Neural crest cell (in vitro differentiated cells): ENCODE measurements at regions not wholly inside any gene's neighbourhood (a gene's known extent, or its start where the extent isn't known, plus 50 kb on each side); places are given as distances from the start of the nearest gene placed in this dataset.
A peak's percentile ranks its signal among the peaks of the same experiment; 100 is the strongest.

Source experiments
- DNase-seq: peaks from one replicate; pipeline ENCODE4 v3.0.0; 2021; ENCODE audit warnings: low read depth, mixed read lengths, low spot score
- H3K27ac Mint-ChIP-seq: one replicate; pipeline ENCODE4 v1.8.0; 2021; ENCODE audit warnings: mild to moderate bottlenecking, mixed read lengths; ENCODE audit not compliant: unreplicated experiment
- H3K27me3 Mint-ChIP-seq: 2 replicates; pipeline ENCODE4 v1.8.0; 2021; ENCODE audit warnings: low read depth, mild to moderate bottlenecking, mixed read lengths
- H3K36me3 Mint-ChIP-seq: 2 replicates; pipeline ENCODE4 v1.8.0; 2021; ENCODE audit warnings: low read depth, mild to moderate bottlenecking, mixed read lengths
- H3K4me1 Mint-ChIP-seq: 2 replicates; pipeline ENCODE4 v1.8.0; 2021; ENCODE audit warnings: mixed read lengths
- H3K4me3 Mint-ChIP-seq: one replicate; pipeline ENCODE4 v1.8.0; 2021; ENCODE audit warnings: mild to moderate bottlenecking, mixed read lengths
- H3K9me3 Mint-ChIP-seq: 2 replicates; pipeline ENCODE4 v1.8.0; 2021; ENCODE audit warnings: mixed read lengths
- CTCF ChIP-seq: fragments of 200-600 bp; sonication (generic); conservative IDR thresholded peaks from 2 replicates; pipeline ENCODE4 v1.5.0; 2021; ENCODE audit warnings: antibody characterized with exemption, mild to moderate bottlenecking

DNA sequence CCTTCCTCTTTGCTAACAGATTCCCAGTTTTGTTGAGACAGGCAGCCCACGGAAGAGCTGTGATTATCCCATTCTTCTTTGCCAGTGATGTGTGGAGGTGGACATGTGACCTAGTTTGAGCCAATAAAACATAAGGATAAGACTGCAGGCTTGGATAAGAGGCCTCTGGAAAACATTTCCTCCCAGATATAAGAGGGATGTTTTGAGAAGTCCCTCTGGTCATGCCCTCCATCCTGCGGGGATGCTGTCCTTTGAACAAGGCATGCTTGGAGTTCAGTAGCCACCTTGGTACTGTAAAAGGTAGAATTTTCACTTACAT lies 155.7 kb downstream of the TM2D1 start:
- no peak for TF ChIP-seq CTCF
- Mint-ChIP-seq H3K4me1 (peaks cover 14% of the 10 kb centered on the region), H3K36me3 (peaks cover 8% of the 10 kb centered on the region), H3K27me3 (no peaks in the 10 kb centered on the region), H3K9me3 (peaks cover 12% of the 10 kb centered on the region), H3K4me3 (no peak overlapping the region), H3K27ac (peak overlapping the region; percentile 28)
- DNase-seq: no peak

GRCh38 chr1:61568460-61569302 lies 156.3 kb downstream of the TM2D1 start:
- Mint-ChIP-seq H3K4me3 (no peak overlapping the region), H3K9me3 (peaks cover 12% of the 10 kb centered on the region), H3K4me1 (peaks cover 14% of the 10 kb centered on the region), H3K27ac (peak overlapping the region; percentile 28), H3K36me3 (peaks cover 8% of the 10 kb centered on the region), H3K27me3 (no peaks in the 10 kb centered on the region)
- TF ChIP-seq CTCF: no peak
- DNase-seq: no peak

GRCh38 chr1:61566177-61566576 lies 158.8 kb downstream of the TM2D1 start:
- Mint-ChIP-seq H3K9me3 (peaks cover 12% of the 10 kb centered on the region), H3K36me3 (peaks cover 8% of the 10 kb centered on the region), H3K27me3 (no peaks in the 10 kb centered on the region), H3K4me3 (no peak overlapping the region), H3K27ac (no peak overlapping the region), H3K4me1 (peaks cover 14% of the 10 kb centered on the region)
- no peak for TF ChIP-seq CTCF
- no peak for DNase-seq

DNA sequence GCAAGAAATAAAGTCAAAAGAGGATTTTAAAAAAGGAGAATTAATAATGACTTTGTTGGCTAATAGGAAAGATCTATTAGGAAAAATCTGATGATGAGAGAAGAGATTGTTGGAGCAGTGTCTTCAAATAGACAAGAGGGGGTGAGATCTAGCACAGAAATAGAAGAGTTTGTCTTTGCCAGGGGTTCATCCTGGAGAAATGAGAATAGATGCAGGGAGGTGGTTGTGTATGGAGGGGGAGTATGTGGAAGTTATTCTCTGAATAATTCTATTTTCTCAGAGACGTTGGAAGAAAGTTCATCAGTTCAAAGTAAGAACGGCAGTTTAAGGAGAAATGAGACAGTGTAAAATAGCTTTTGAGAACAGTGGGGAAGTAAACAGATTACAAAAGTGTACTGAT lies 161.3 kb downstream of the TM2D1 start:
- Mint-ChIP-seq H3K27me3 (no peaks in the 10 kb centered on the region), H3K4me3 (no peak overlapping the region), H3K36me3 (peaks cover 8% of the 10 kb centered on the region), H3K27ac (no peak overlapping the region), H3K4me1 (no peaks in the 10 kb centered on the region), H3K9me3 (peaks cover 13% of the 10 kb centered on the region)
- DNase-seq: no peak
- no peak for TF ChIP-seq CTCF

DNA sequence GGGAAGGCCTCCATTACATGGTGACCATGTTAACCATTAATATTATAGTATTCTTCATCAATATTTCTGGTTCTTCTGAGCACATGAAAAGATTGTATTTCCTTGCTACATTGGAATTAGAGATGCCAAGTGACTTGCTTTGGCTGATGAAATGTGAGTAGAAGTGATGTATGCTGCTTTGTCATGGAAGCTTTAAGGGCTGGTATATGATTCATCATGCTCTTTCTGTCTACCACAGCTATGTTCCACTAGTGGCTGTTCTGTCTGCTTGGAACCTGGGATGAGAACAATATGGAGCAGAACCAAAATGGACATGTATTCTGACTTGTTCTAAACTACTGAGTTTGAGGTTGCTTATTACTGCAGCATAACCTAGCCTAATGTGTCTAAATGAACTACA lies 163.3 kb downstream of the TM2D1 start:
- Mint-ChIP-seq H3K4me3 (no peak overlapping the region), H3K36me3 (peaks cover 8% of the 10 kb centered on the region), H3K4me1 (no peaks in the 10 kb centered on the region), H3K27ac (no peak overlapping the region), H3K27me3 (no peaks in the 10 kb centered on the region), H3K9me3 (peaks cover 13% of the 10 kb centered on the region)
- TF ChIP-seq CTCF: no peak
- DNase-seq: no peak
